NCI-H1105 (cell line): ENCODE measurements at regions not wholly inside any gene's neighbourhood (a gene's known extent, or its start where the extent isn't known, plus 50 kb on each side); places are given as distances from the start of the nearest gene placed in this dataset.

ENCODE experiments used
- DNase-seq: peaks from one replicate; lab custom pipeline; 2025; lab: John Stamatoyannopoulos, UW

- DNase-seq: no peak
These were observed 78.8 kb upstream of the ARHGAP28 start for GRCh38 chr18:6650747-6651146.

- no peak for DNase-seq
These were observed 77.4 kb upstream of the ARHGAP28 start for GRCh38 chr18:6652098-6652497.

- DNase-seq: no peak
These were observed 75.6 kb upstream of the ARHGAP28 start for GRCh38 chr18:6653880-6654279.

- no peak for DNase-seq
These were observed 69.4 kb upstream of the ARHGAP28 start for GRCh38 chr18:6659963-6660725.

GRCh38 chr18:6661692-6662415, 67.7 kb upstream of the ARHGAP28 start:
- no peak for DNase-seq

- no peak for DNase-seq
These were observed 63.4 kb upstream of the ARHGAP28 start for GRCh38 chr18:6666012-6666685.

GRCh38 chr18:6668836-6669235, 60.7 kb upstream of the ARHGAP28 start:
- DNase-seq: no peak

- DNase-seq: no peak
These were observed 56.7 kb upstream of the ARHGAP28 start for GRCh38 chr18:6672821-6673308.

GRCh38 chr18:6677086-6677485, 52.4 kb upstream of the ARHGAP28 start:
- no peak for DNase-seq

GRCh38 chr18:6679201-6679600, 50.3 kb upstream of the ARHGAP28 start:
- no peak for DNase-seq
